ENCODE measurements at regions not wholly inside any gene's neighbourhood (a gene's known extent, or its start where the extent isn't known, plus 50 kb on each side); places are given as distances from the start of the nearest gene placed in this dataset.
A peak's percentile ranks its signal among the peaks of the same experiment; 100 is the strongest.

DNA sequence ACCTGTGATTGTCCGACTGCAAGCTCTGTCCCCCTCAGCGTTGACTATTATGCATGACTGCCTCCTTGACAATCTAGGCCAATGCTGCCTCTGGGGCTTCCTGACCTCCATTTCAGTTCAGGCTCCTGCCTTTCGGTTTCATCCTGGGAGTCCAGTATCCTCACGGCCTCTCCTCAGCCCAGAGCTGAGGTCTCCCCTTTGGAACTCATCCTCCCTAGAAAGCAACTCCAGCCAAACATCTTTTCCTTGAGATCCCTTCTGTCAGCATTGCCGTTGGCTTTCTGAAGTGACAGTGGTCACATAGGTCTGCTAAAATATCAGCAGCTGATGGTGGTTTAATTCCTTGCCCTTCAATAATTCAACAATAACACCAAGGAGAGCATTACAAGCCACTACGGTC is 519.1 kb upstream of the NBEA start:
- DNase-seq, result no peak

DNA sequence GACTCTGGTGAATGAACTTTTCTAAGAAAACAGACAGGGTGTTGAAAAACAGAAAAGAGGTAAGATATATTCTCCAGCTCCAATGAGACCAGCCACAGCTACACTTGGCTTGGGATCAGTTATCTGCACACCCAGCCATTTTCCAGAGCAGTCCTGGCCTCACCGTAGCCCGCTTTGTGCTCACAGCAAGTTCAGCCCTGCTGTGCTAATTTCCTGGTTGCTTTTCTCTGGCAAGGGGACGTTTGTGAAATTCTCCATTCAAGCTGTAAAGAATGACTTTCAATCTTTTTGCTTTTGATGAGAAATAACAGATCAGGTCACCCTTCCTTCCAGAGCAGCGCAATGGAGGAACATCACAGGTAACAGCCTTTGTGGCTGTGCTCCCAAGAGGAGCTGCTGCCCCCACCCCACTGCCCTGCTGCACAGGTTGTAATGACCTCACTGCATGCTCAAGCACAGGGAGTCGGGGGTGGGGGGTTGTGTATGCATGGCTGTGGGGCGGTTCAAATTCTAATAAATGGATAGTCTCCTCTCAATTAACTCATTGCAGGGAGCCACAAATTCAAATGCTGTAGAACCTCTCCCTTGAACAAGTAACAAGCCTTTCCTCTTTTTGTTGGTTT is 516.6 kb upstream of the NBEA start:
- DNase-seq, result no peak

DNA sequence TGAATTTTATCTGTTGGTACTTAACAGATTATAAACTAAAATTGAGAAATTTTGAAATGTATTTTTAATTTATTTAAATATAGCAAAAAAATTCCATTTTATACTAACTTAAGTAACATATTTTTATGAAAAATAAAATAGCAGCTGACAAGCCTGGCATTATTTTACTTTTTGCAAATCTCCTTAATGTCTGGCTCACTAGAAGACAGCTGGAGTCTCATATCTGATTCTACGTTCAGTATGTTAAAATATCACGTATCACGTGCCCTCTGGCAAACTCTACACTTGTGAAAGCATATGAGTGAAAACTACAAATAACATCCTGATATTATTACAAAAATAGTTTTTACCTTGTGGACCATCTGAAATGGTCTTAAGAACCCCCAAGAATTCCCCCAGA is 513.2 kb upstream of the NBEA start:
- DNase-seq, result no peak

DNA sequence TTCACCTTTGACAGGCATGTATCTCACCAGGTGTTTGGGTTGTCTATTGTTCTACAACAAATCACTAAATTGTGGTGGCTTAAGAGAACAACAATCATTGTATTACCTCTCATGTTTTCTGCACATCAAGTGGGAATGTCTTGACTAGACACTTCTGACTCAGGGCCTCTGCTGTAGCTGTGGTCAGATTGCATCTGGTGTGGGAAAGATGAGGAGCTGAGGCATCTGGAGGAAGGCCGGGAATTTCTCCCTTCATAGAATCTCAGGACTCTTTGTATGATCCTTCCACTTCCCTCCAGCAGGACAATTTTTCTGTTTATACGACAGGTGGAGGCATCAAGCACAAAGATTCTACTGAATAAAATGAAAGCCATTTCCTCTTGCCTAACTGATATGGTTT is 511.8 kb upstream of the NBEA start:
- DNase-seq, result no peak

DNA sequence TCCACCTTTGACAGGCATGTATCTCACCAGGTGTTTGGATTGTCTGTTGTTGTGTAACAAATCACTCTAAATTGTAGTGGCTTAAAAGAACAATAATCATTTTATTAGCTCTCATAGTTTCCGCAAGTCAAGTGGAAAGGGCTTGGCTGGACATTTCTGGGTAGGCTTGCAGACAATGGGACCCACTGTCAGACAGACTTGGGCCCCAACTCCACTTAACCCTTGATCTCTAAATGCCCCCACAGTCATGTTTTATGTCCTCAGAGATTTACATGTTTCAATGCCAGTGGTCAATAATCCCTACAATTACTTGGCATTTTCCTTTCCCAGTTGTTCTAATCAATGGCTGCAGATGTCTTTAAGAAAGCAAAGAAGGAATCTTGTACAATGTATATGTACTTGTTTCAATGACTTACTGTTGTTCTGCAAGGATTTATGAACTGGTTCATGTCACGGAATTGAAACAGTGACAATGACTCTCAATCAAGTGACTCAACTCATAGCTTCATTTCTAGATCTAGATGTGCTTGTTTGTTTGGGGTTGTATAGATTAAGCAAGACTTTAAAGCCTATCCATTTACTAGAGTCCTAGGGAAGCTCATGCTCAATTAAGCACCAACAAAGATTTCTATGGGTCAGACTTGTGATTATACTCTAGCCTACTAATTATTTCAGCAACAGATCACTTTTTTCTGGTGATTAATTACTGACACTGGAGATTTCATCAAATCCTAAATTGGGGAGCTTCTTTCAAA is 510.1 kb upstream of the NBEA start:
- no peak for DNase-seq

DNA sequence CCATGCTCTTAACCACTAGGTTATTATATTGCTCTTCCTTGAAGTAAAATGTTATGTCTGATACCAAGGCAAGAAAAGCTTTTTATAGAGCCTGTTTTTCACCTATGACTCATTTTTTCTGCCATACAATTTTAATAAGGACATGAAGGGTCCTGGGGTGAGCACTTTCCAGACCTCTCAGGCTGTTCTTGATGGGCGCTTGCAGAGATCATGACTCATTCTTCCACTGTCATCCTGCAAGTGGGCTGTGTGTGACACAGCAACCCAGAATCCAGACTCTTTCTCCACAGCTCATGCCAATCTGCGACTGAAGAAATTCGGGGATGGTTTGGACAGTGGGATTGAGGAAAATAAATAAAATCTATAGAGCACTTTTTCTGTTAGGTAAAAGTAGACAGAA is 506.7 kb upstream of the NBEA start:
- no peak for DNase-seq

DNA sequence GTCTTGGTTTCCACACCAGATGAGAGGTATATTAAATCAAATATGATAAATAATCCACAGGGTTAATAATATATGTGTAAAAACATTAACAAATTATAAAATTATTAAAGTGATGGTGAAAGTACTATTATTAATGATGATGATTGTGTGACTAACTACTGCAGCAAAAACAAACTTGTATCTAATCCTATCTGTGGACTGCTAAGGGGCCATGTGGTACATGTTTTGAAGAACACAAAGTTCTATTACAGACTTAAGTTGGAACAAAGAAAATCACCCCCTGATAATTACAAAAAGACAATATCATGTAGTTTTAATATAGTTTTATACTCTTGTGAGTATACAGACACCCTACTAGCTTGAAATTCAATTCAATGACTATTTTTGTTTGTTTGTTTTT is 504.2 kb upstream of the NBEA start:
- DNase-seq, result no peak

DNA sequence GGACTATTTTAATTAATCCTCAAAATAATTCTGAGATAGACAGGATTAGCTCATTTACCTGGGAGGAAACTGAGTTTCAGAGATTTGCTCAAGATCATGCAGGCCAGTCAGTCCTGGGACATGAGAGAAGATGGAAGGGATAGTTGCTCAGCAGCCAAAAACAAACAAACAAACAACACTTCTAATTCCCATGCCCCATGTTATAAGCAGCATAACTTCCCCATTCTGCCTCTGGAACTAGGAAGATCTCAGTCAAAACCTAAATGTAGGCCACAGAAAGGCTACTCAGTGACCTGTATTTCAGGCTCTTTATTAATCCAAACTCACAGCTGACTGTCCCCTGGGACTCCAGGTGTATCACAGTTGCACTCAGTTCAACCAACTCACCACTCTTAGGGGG is 489.2 kb upstream of the NBEA start:
- DNase-seq, result no peak

DNA sequence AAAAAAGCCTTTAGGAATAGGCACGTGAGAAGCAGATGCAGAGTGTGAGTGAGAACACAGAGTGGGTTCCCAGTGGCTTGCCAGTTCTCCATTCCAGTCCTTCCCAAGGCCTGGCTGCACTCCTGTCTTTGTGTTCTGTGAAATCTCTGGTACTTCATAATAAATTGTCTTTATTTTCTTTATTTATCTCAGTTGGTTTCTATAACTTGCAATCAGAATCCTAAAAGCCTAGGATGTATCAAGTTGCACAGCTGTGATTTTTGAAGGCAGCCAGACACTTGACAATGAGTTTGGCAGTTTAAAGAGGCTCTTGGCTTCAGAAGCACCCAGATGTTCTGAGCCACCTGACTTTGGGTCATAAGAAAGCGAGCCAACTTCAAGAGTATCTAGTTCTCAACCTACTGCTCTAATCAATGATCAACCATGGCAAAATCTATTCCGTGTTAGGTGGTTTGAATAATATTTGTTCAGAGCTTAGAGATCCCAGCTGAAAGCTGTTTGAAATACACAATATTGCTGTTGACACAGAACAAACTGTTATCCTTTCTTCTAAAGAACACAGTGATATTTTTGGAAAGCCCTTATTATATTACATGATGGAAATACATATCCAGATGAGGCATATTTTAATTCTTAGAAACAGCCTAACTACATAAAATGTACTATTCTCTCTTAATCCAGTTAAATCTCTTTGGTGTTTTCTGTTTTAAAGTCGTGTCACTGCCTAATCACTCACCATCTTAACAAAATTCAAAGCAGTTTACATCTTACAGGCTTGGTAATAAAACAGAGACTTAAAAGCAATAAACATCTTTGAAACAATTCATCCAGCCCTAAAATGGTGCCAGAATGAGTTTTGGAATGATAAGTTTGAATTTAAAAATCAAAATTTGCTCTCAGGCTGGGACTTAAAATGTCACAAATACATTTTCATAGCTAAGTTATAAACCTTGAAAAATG is 483.0 kb upstream of the NBEA start:
- DNase-seq, result no peak

DNA sequence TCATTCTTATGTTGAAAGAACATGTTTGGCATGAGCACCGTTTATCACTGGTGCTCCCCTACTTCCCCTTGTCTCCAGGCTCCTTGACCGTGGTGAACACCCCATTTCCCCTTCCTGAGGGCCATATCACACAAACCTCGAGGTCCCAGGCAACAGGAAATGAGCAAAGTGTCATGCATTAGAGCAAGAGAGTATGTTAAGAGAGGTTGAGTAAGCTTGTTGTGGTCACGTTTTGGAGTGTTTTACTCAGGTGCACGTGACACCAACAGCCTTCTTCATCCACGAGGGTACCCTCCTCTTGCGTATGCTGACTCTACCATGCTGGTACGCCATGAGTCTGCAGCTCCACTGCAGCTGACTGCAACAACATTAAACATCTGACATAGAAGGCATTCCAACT is 482.2 kb upstream of the NBEA start:
- peak; percentile 56 to 65 for DNase-seq

DNA sequence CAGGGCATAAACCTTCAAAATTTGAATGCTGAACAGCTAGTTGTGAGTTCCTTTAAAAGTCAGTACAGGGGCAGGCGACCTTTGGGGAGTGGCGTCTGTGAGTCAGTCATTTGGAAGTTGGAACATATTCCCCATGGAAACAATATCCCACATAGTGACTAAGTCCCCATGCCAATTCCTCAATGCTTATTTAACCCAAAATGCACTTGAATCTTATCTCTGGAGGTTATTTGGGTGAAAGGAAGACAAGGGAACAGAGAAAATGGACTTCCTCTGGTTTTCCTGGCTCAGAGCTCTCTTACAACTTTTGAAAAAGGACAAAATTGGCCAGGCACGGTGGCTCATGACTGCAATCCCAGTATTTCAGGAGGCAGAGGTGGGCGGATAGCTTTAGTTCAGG is 479.2 kb upstream of the NBEA start:
- no peak for DNase-seq

DNA sequence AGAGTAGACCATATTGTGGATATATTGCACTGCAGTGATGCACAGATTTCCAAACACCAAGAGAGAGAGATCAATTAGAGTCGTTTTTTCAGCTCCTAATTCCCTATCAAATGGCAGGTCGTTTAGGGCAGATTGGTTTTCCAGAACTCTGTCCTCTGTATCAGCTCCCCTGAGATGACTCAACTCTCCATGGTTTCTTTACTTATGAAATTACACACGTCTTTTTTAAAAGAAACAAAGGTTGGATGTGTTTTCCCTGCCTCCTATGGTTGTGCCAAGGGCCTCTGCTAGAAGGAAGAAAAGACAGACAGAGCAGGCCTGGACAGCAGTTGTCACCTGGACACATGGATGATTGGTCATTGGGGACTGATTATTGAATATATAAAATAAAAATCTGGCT is 478.1 kb upstream of the NBEA start:
- no peak for DNase-seq

DNA sequence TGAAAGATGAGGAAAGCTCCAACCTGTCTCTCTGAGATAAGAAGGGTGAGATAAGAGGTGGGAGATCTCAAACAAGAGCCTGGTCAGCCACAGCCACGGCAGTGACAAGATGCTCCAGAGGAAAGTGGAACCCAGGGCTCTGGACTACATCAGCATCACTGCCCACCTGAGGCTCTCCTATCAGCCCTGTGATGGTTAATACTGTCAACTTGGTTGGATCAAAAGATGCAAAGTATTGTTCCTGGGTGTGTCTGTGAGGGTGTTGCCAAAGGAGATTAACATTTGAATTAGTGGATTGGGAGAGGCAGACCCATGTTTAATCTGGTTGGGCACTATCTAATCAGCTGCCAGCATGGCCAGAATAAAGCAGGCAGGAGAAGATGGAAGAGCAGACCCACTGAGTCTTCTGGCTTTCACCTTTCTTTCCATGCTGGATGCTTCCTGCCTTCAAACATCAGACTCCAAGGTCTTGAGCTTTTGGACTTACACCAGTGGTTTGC is 476.6 kb upstream of the NBEA start:
- no peak for DNase-seq

DNA sequence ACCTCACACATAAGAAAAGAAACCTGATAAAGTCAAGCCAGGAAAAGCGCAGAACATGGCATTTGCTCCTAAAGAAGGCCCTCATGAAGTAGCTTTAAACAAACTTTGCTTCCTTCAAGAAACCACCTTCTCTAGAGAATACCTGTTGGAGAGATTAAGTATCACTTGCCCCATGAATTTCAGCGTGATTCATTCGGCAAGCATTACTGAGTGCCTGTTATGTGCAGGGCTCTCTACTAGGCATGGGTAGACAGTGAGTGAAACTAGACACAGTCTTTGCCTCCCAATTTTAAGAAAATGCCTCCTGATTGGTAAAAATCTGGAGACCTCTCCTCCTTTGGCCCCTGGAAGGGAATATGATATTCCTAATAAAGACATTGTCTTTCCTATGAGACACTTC is 475.8 kb upstream of the NBEA start:
- no peak for DNase-seq

DNA sequence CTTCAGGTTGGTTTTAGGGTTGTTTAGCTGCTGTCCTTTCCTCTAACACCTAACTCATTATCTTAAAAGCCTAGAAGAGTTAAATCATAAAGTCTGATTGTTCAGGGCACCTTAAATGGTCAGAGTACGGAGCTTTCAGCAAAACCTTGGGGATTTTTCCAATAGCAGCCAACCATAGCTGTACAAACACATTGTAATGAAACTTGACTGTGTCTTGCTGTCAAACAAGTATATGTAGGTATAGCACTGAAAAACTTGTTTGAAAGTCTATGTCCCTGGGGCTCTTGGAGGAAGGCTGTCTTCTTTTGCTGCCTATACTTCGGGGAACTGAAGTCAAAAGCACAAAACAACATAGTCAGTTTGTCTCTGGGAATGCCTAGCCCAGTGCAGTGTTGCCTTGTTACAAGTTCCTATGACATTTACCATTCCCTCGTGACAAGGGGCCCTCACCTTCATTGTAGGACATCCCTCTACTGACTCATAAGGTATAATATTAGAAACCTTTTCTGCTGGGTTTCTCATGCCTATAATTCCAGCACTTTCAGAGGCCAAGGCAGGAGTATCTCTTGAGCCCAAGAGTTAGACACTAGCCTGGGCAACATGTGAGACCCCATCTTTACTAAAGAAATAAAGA is 474.5 kb upstream of the NBEA start:
- DNase-seq, result no peak

DNA sequence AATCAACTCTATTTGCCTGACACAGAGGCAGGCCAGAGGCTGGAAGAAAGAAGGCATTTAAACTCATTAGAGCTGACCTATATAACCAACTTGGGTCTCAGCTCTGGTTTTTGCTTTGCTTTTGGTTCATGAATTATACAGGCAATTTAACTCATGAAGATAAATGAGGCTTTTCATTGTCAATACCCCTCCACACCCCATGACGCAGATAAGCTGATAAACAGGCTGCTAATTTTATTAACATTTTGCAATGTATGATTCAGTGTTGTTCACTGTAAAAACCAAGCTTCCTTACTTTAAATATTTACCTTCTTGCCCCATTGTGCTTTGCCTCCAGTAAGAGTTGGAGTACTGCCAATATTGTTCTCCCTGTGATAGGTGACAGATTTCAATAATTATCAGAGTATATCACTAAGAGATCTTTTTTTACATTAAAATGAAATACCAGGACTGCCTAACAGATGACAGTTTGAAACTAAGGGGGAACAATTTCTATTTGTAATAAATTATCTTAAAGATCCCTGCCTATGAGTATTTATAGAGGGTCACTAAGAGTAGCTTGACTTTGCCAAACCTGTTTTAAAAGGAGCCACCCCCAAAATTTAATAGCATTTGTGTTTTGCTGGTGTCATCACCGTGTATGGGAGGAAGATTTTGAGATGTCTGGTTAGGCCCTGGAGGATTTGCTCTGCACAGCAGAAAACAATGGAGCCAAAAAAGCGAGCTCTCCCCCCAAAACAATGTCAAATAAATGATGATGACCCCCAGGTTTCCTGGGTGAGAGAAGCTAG is 472.7 kb upstream of the NBEA start:
- no peak for DNase-seq

DNA sequence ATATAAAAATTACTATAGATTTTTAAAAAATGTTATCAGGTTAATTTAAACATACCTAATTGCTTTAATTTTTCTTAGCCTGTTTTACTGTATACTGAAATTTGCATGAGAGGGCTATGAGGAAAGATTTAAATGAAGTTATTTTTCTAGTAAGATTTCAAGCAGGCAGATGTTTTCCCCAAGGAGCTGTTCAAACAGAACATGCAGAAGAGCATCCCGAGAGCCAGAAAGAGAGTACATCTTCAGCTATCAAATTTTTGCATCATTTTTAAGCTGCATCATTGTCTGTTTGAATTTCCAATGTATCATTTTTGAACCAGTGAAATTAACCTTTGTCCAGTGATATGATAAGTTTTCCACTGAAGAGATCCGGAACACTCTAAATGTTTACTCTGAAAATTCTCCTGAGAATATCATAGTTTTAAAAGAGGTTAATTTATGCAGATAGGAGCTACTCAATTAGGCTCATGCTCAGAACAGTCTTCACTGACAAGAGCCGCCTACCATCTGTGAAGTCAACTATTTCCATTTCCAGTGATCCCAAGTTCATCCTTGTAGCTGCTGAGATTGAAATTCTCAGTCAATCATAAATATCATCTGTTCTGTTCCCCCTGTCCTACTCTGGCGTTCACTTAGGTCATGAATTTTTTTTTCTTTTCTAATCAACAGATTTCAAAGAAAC is 467.7 kb upstream of the NBEA start:
- DNase-seq, result no peak

DNA sequence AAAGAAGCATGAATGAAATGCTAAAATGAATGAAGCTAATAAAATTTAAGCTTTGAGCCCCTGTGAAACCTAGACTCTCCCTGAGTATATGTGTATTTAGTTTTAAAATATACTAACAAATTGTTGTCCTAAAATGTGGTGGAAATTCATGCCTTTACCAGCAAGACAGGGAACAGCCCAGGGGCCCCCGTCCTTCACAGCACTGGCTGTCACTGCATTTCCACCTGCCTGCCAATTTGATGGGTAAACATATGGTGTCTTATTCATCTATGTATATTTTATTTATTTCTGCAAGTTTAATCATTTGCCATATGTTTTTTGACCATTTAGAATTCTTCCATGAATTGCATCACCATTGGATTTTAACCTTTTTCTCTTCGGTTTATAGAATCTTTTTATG is 463.7 kb upstream of the NBEA start:
- no peak for DNase-seq

DNA sequence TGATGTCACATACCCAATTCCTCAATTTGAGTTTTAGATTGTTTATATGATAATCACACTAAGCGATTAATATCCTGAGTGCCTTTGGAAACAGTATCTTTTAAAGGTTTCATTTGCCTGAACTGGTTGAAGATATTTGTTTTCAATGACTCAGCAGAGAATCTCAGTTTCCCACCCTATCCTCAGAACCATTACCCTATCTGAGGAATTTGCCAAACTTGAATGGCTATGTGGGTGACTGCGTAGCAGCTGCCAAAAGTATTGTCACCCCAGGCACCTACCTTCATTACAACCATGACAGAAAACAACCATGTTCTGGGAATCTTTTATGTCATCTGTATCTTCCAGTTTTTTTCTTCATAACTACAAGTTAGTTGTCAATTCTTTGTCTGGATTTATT is 440.1 kb upstream of the NBEA start:
- no peak for DNase-seq

DNA sequence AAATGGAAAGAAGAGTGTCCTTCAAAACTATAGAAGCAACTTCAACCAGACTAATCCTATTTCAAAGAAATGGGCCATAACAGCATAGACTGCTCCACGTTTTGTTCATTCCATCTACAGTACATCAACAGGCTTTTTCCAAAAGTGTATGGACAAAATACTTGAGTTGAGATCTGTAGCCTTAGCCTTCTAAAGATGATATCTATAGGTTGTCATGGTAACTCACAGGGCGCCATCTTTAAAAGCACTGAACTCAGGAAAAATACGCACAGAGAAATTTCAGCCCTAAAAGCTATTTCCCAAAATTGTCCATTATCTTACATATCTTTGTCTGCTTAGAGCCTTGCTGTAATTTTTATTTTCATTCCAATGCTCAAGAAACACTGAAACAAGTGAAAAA is 439.4 kb upstream of the NBEA start:
- no peak for DNase-seq

DNA sequence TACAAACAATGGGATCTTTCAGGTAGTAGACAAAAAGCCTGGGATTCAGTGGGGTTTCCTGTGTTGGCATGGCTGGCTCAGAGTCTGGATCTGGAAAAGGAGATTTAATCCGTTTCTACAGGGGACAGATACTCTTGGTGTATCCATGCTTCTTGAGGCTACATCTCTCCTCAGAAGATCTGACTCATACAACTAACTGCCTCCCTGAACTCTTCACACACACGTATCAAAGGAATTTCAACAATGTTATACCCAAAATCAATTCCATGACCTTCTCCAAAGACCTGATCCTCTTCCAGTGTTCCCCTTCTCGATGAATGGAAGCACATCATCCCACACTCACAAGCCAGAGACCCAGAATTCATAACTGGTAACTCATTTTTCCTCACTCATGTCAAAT is 435.3 kb upstream of the NBEA start:
- DNase-seq, result no peak

DNA sequence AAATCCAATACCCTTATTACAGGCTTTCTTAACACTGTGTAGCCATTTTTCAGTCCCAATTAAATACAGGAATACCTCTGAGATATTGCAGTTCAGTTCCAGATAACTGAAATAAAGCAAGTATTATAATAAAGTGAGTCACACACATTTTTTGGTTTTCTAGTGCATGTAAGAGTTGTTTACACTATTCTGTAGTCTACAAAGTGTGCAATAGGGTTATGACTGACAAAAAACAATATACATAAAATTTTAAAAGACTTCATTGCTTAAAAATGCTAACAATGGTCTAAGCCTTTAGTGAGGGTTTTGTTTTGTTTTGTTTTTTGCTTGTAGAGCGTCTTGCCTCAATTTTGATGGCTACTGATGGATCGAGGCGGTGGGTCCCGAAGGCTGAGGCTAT is 434.4 kb upstream of the NBEA start:
- no peak for DNase-seq
